ENCODE measurements at regions not wholly inside any gene's neighbourhood (a gene's known extent, or its start where the extent isn't known, plus 50 kb on each side); places are given as distances from the start of the nearest gene placed in this dataset.

DNA sequence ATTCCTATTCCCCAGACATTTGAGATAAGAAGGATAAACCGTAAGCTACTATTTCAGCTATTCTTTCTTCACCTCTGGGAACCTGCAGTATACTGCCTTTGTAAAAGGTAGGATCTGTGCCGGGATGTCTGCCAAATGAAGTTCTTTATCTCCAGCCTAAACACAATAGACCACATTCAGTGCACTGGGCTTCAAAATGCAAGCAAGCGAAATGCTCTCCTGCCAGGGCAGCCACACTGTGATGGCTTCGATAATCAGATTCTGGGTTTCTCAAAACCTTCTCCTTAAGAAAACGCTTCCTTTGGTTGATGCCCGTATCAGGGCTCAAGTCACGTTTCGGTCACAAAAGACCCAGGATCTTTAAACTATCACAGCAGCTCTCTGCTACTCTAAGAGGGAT, 299.5 kb upstream of the B3GAT1 start:
- in situ Hi-C loops (cut with MboI; ENCODE audit: low pct_unique_long_range_greater_than_20kb, low sequenced_read_pairs, unreplicated experiment), result no loop called here
- DNase-seq (ENCODE audit: low spot score), result no peak
- TF ChIP-seq, protein P1, sequence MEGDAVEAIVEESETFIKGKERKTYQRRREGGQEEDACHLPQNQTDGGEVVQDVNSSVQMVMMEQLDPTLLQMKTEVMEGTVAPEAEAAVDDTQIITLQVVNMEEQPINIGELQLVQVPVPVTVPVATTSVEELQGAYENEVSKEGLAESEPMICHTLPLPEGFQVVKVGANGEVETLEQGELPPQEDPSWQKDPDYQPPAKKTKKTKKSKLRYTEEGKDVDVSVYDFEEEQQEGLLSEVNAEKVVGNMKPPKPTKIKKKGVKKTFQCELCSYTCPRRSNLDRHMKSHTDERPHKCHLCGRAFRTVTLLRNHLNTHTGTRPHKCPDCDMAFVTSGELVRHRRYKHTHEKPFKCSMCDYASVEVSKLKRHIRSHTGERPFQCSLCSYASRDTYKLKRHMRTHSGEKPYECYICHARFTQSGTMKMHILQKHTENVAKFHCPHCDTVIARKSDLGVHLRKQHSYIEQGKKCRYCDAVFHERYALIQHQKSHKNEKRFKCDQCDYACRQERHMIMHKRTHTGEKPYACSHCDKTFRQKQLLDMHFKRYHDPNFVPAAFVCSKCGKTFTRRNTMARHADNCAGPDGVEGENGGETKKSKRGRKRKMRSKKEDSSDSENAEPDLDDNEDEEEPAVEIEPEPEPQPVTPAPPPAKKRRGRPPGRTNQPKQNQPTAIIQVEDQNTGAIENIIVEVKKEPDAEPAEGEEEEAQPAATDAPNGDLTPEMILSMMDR (IDR thresholded peaks at IDR 0.05; ENCODE audit: extremely low read depth, insufficient read depth, missing control alignments), result no peak

GRCh38 chr11:134710861-134711407, 298.9 kb upstream of the B3GAT1 start:
- in situ Hi-C loops (cut with MboI; ENCODE audit: low pct_unique_long_range_greater_than_20kb, low sequenced_read_pairs, unreplicated experiment), result no loop called here
- TF ChIP-seq, protein P1 (IDR thresholded peaks at IDR 0.05; ENCODE audit: extremely low read depth, insufficient read depth, missing control alignments), result no peak
- DNase-seq (ENCODE audit: low spot score), result no peak

DNA sequence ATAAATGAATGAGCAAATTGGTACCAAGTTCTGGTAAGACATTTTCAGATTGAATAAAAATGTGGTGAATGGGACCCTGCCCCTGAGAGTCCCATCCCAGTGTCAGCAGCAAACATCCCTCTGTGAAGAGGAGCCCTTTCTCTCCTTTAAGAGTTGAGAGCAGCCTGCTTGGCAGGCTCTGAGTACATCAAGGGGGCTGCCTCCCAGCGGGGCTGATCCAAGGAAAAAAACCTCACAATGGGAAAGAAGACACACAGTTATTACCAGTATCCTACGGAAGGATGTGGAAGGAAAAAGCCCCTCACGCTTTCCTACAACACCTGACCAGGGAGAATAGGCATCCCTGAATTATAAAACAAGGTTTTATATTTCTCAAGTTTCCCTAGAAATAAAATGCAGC, 293.8 kb upstream of the B3GAT1 start:
- in situ Hi-C loops (cut with MboI; ENCODE audit: low pct_unique_long_range_greater_than_20kb, low sequenced_read_pairs, unreplicated experiment), result no loop called here
- TF ChIP-seq, protein P1 (IDR thresholded peaks at IDR 0.05; ENCODE audit: extremely low read depth, insufficient read depth, missing control alignments), result no peak
- DNase-seq (ENCODE audit: low spot score), result no peak

DNA sequence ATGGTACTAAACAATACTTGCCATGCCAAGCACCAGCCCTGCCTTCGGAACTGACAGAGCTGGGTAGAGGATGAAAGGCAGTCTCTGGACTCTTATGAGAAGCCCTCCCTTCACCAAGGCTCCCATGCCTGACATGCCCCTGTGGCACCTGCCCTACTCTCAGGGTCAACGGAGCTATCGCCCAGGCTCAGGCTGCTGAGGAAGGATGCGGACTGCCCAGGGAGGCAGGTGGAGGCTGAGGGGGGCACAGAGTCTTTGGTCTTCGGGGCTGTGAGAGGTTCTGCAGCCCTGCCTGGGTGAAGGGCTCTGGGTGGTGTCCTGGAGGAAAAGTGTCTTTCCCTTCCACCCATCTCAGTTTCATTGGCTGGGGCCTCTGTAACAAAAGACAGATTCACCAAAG, 290.8 kb upstream of the B3GAT1 start:
- in situ Hi-C loops (cut with MboI; ENCODE audit: low pct_unique_long_range_greater_than_20kb, low sequenced_read_pairs, unreplicated experiment), result no loop called here
- no peak for DNase-seq (ENCODE audit: low spot score)
- TF ChIP-seq, protein P1 (IDR thresholded peaks at IDR 0.05; ENCODE audit: extremely low read depth, insufficient read depth, missing control alignments), result no peak

DNA sequence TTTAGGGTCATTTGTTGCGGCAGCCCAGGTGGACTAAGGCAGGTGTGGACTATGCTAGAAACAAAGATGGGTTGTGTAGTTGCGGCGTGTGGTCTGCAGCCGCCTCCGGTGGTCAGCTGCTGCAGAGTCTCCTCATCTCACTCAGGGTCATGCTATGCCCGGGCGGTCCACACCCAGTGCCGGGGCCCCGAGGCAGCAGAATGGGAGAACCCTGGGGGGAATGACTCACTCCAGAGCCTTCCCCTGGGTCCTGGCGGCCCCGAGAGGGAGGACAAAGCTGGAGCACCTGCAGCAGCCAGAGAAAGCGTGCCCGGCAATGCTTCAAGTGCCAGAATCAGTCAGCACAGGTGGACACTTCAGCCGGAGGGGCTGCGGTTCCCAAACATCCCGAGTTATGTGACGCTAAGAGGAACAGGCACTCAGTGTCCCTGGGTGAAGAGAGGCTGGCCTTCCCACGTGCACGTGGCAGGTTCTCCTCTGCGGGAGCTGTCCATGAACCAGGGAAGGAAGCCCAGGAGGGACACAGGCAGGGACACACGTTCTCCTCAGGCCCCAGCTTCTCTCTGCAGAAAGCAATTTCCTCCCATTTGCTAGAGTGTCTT, 289.6 kb upstream of the B3GAT1 start:
- no peak for DNase-seq (ENCODE audit: low spot score)
- in situ Hi-C loops (cut with MboI; ENCODE audit: low pct_unique_long_range_greater_than_20kb, low sequenced_read_pairs, unreplicated experiment), result no loop called here
- TF ChIP-seq, protein P1 (IDR thresholded peaks at IDR 0.05; ENCODE audit: extremely low read depth, insufficient read depth, missing control alignments), result no peak

GRCh38 chr11:134700101-134700640, 288.1 kb upstream of the B3GAT1 start:
- in situ Hi-C loops (cut with MboI; ENCODE audit: low pct_unique_long_range_greater_than_20kb, low sequenced_read_pairs, unreplicated experiment), result no loop called here
- TF ChIP-seq, protein P1 (IDR thresholded peaks at IDR 0.05; ENCODE audit: extremely low read depth, insufficient read depth, missing control alignments), result no peak
- no peak for DNase-seq (ENCODE audit: low spot score)
